IMR-90 (cell line): ENCODE measurements at regions not wholly inside any gene's neighbourhood (a gene's known extent, or its start where the extent isn't known, plus 50 kb on each side); places are given as distances from the start of the nearest gene placed in this dataset.

ENCODE experiments used
- ATAC-seq: fragments of 200-7000 bp; cut with Tn5 transposase; 2 replicates; pipeline ENCODE4 v1.9.1; 2020; ENCODE audit warnings: low read depth, mild to moderate bottlenecking, moderate library complexity
- BruUV-seq: library from RNA; stranded (reverse); fragments of 400-500 nt; replicated peaks from 2 replicates; lab custom pipeline; 2021; lab: Mats Ljungman, UMichigan
- CTCF ChIA-PET: fragments of 300-600 bp; formaldehyde crosslinking; extraction: SDS; loops from one replicate; lab custom pipeline; 2021; ENCODE audit warnings: antibody characterized with exemption; lab: Yijun Ruan, JAX
- POLR2A ChIA-PET: fragments of 300-600 bp; sonication (Branson Sonifier 250); formaldehyde crosslinking; loops from one replicate; lab custom pipeline; 2022; ENCODE audit warnings: antibody characterized with exemption; ENCODE audit not compliant: unreplicated experiment; lab: Charles Lee
- DNase-seq: peaks from one replicate; pipeline ENCODE4 v3.0.0; 2013
- H2AFZ ChIP-seq: replicated peaks from 2 replicates; pipeline ENCODE3; 2013; ENCODE audit warnings: low read length, mild to moderate bottlenecking; ENCODE audit not compliant: poor library complexity
- H2AK5ac ChIP-seq: 2 replicates; pipeline ENCODE4 v1.6.1; 2013; ENCODE audit warnings: low read depth, low read length, inconsistent platforms
- H2AK9ac ChIP-seq: replicated peaks from 2 replicates; pipeline ENCODE3; 2013; ENCODE audit warnings: mild to moderate bottlenecking, low read depth, low read length, moderate library complexity; ENCODE audit not compliant: poor library complexity
- H2BK120ac ChIP-seq: 2 replicates; pipeline ENCODE4 v1.6.1; 2013; ENCODE audit warnings: low read depth, low read length, inconsistent platforms
- H2BK15ac ChIP-seq: 3 replicates; pipeline ENCODE4 v1.6.1; 2013; ENCODE audit warnings: low read depth, low read length, inconsistent platforms
- H2BK20ac ChIP-seq: 2 replicates; pipeline ENCODE4 v1.6.1; 2013; ENCODE audit warnings: low read depth, mild to moderate bottlenecking, inconsistent platforms, low read length, moderate library complexity
- H2BK5ac ChIP-seq: 2 replicates; pipeline ENCODE4 v1.6.1; 2013; ENCODE audit warnings: mild to moderate bottlenecking, low read depth, low read length, inconsistent platforms; ENCODE audit not compliant: poor library complexity, severe bottlenecking
- H3K14ac ChIP-seq: replicated peaks from 2 replicates; pipeline ENCODE4 v1.6.1; 2013; ENCODE audit warnings: low read depth, low read length, inconsistent platforms
- H3K18ac ChIP-seq: 2 replicates; pipeline ENCODE4 v1.6.1; 2013; ENCODE audit warnings: low read depth, low read length, control low read depth
- H3K23ac ChIP-seq: 2 replicates; pipeline ENCODE4 v1.6.1; 2013; ENCODE audit warnings: low read depth, low read length, inconsistent platforms
- H3K27ac ChIP-seq: 2 replicates; pipeline ENCODE4 v1.5.1; 2013; ENCODE audit warnings: mild to moderate bottlenecking, control low read depth, low read length; ENCODE audit not compliant: insufficient read depth
- H3K27me3 ChIP-seq: 2 replicates; pipeline ENCODE4 v1.6.1; 2013; ENCODE audit warnings: low read length; ENCODE audit not compliant: control insufficient read depth, insufficient read depth
- H3K36me3 ChIP-seq: 2 replicates; pipeline ENCODE4 v1.6.1; 2013; ENCODE audit warnings: low read length, mixed read lengths; ENCODE audit not compliant: control insufficient read depth, insufficient read depth
- H3K4ac ChIP-seq: 2 replicates; pipeline ENCODE4 v1.6.1; 2013; ENCODE audit warnings: low read depth, low read length, inconsistent platforms
- H3K4me1 ChIP-seq: 2 replicates; pipeline ENCODE4 v1.6.1; 2013; ENCODE audit warnings: low read length, mixed read lengths; ENCODE audit not compliant: control insufficient read depth, insufficient read depth
- H3K4me2 ChIP-seq: 2 replicates; pipeline ENCODE4 v1.6.1; 2013; ENCODE audit warnings: low read depth, mild to moderate bottlenecking, control low read depth, low read length, moderate library complexity
- H3K4me3 ChIP-seq: 2 replicates; pipeline ENCODE4 v1.5.1; 2013; ENCODE audit warnings: low read depth, mild to moderate bottlenecking, control low read depth, low read length, moderate library complexity; ENCODE audit not compliant: insufficient read depth
- H3K56ac ChIP-seq: 2 replicates; pipeline ENCODE4 v1.6.1; 2013; ENCODE audit warnings: low read length, inconsistent platforms; ENCODE audit not compliant: insufficient read depth; ENCODE audit errors: extremely low read depth
- H3K79me1 ChIP-seq, 2 experiments: 2 replicates each; pipeline ENCODE4 v1.6.1; 2013; ENCODE audit warnings: low read length in 2 of 2, inconsistent platforms in 1 of 2, low read depth in 1 of 2
- H3K9ac ChIP-seq: 2 replicates; pipeline ENCODE4 v1.6.1; 2013; ENCODE audit warnings: low read depth, low read length, control low read depth
- H3K9me1 ChIP-seq: 2 replicates; pipeline ENCODE4 v1.6.1; 2013; ENCODE audit warnings: low read length, inconsistent platforms; ENCODE audit not compliant: insufficient read depth
- H3K9me3 ChIP-seq: 2 replicates; pipeline ENCODE4 v1.6.1; 2013; ENCODE audit warnings: low read length; ENCODE audit not compliant: control insufficient read depth, insufficient read depth
- H4K20me1 ChIP-seq: 2 replicates; pipeline ENCODE4 v1.6.1; 2013; ENCODE audit warnings: low read length, inconsistent platforms; ENCODE audit not compliant: insufficient read depth
- H4K5ac ChIP-seq: 2 replicates; pipeline ENCODE4 v1.6.1; 2013; ENCODE audit warnings: mild to moderate bottlenecking, low read depth, low read length, control low read depth
- H4K8ac ChIP-seq, 2 experiments: 2 replicates each; pipeline ENCODE4 v1.6.1; 2013; ENCODE audit warnings: low read depth in 2 of 2, low read length in 2 of 2, control low read depth in 1 of 2, inconsistent platforms in 1 of 2
- H4K91ac ChIP-seq: 2 replicates; pipeline ENCODE4 v1.6.1; 2013; ENCODE audit warnings: low read depth, low read length, inconsistent platforms; ENCODE audit not compliant: insufficient read depth
- CTCF ChIP-seq: conservative IDR thresholded peaks from 2 replicates; pipeline ENCODE4 v1.5.1; 2012; ENCODE audit warnings: mild to moderate bottlenecking, low read depth, low read length, improper control_type of control experiment
- ELK1 ChIP-seq: fragments of 150-350 bp; IDR thresholded peaks from 2 replicates; pipeline ENCODE4 v1.6.1; 2016; ENCODE audit warnings: low read depth, mild to moderate bottlenecking, low read length, moderate library complexity, borderline replicate concordance
- MAZ ChIP-seq: IDR thresholded peaks from 2 replicates; pipeline ENCODE4 v1.6.1; 2012; ENCODE audit warnings: low read depth, mild to moderate bottlenecking, low read length, improper control_type of control experiment, moderate library complexity, borderline replicate concordance
- MXI1 ChIP-seq: IDR thresholded peaks from 2 replicates; pipeline ENCODE4 v1.6.1; 2012; ENCODE audit warnings: low read depth, mild to moderate bottlenecking, low read length, moderate library complexity, borderline replicate concordance
- POLR2A ChIP-seq: IDR thresholded peaks from 2 replicates; pipeline ENCODE4 v1.6.1; 2012; ENCODE audit warnings: mild to moderate bottlenecking, low read depth, low read length
- RCOR1 ChIP-seq: IDR thresholded peaks from 2 replicates; pipeline ENCODE4 v1.6.1; 2012; ENCODE audit warnings: mild to moderate bottlenecking, low read length, improper control_type of control experiment; ENCODE audit not compliant: insufficient replicate concordance
- WGBS, 2 experiments: methylation state at CpG; one replicate each; pipeline versions ENCODE4 v1.1.5 to v1.1.7; 2013; ENCODE audit warnings: missing lambda C conversion rate in 2 of 2; ENCODE audit not compliant: insufficient read length in 1 of 2; ENCODE audit errors: extremely low coverage in 2 of 2; 5-methylcytosine and 5-hydroxymethylcytosine counted together
- dilution Hi-C: fragments of 300-500 bp; cut with HindIII; formaldehyde crosslinking; loops from one replicate; pipeline ENCODE4 v1.14.3; 2018; ENCODE audit warnings: low sequenced_read_pairs; ENCODE audit not compliant: unreplicated experiment
- in situ Hi-C: fragments of 300-500 bp; cut with MboI; formaldehyde crosslinking; loops from 3 replicates; pipeline ENCODE4 v1.14.3; 2019; ENCODE audit warnings: low sequenced_read_pairs, inconsistent platforms, mixed read lengths
- intact Hi-C: fragments of 100-400 bp; cut with micrococcal nuclease; formaldehyde crosslinking; loops from 2 replicates; pipeline ENCODE4 v1.10.0; 2022
- TF ChIP-seq, protein P1 (sequence below): fragments of 150-350 bp; IDR thresholded peaks from 2 replicates; pipeline ENCODE4 v1.6.1; 2017; ENCODE audit warnings: mild to moderate bottlenecking, antibody characterized with exemption, low read length, low read depth

GRCh38 chr3:81886081-81886480, 124.6 kb upstream of the GBE1 start:
- POLR2A ChIA-PET: no interaction called here
- Histone ChIP-seq H3K4me2 (no peak overlapping the region), H3K4me1 (no peaks in the 10 kb centered on the region), H3K18ac (no peak overlapping the region), H3K9me1 (no peaks in the 10 kb centered on the region), H3K4ac (no peak overlapping the region), H4K91ac (no peak overlapping the region), H3K36me3 (no peaks in the 10 kb centered on the region), H3K56ac (no peak overlapping the region), H3K27me3 (no peaks in the 10 kb centered on the region), H3K14ac (no peak overlapping the region), H2AK9ac (no peak overlapping the region), H3K27ac (no peak overlapping the region), H3K9me3 (no peaks in the 10 kb centered on the region), H2AK5ac (no peak overlapping the region), H4K5ac (no peak overlapping the region), H3K79me1 (no peaks in the 10 kb centered on the region), H2BK15ac (no peak overlapping the region), H3K4me3 (no peak overlapping the region), H2BK120ac (no peak overlapping the region), H2AFZ (no peak overlapping the region), H3K23ac (no peak overlapping the region), H3K9ac (no peak overlapping the region), H2BK5ac (no peak overlapping the region), H4K20me1 (no peaks in the 10 kb centered on the region), H4K8ac (no peak overlapping the region), H2BK20ac (no peak overlapping the region)
- WGBS, 2 experiments: no CpG with 5 or more reads among the region's 2 CpGs
- in situ Hi-C loops: no loop called here
- DNase-seq: no peak
- no peak for ATAC-seq
- no TSS peak for BruUV-seq
- dilution Hi-C loops: no loop called here
- CTCF ChIA-PET: no interaction called here
- TF ChIP-seq CTCF (no peak), MAZ (no peak), MXI1 (no peak), POLR2A (no peak), RCOR1 (no peak), ELK1 (no peak)
- TF ChIP-seq, protein P1, sequence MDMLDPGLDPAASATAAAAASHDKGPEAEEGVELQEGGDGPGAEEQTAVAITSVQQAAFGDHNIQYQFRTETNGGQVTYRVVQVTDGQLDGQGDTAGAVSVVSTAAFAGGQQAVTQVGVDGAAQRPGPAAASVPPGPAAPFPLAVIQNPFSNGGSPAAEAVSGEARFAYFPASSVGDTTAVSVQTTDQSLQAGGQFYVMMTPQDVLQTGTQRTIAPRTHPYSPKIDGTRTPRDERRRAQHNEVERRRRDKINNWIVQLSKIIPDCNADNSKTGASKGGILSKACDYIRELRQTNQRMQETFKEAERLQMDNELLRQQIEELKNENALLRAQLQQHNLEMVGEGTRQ: no peak
- intact Hi-C loops: no loop called here
